ENCODE measurements at regions not wholly inside any gene's neighbourhood (a gene's known extent, or its start where the extent isn't known, plus 50 kb on each side); places are given as distances from the start of the nearest gene placed in this dataset.

- no peak for TF ChIP-seq NANOG (IDR thresholded peaks at IDR 0.05; ENCODE audit: insufficient read depth, low read depth, low read length, poor library complexity, severe bottlenecking)
- no peak for TF ChIP-seq ZNF274 (IDR thresholded peaks at IDR 0.05; ENCODE audit: borderline replicate concordance, extremely low read depth, low read length)
- TF ChIP-seq SAP30 (IDR thresholded peaks at IDR 0.05; ENCODE audit: insufficient read depth, insufficient replicate concordance, low read length), result no peak
- TF ChIP-seq ASH2L (IDR thresholded peaks at IDR 0.05; ENCODE audit: low read length), result no peak
- TF ChIP-seq PHF8 (conservative IDR thresholded peaks at IDR 0.05; ENCODE audit: low read depth, low read length), result no peak
- no peak for TF ChIP-seq SIX5 (IDR thresholded peaks at IDR 0.05; ENCODE audit: low read depth, low read length)
- TF ChIP-seq TBP (IDR thresholded peaks at IDR 0.05; ENCODE audit: low read depth, low read length), result no peak
- no peak for TF ChIP-seq POU5F1 (IDR thresholded peaks at IDR 0.05; ENCODE audit: low read depth, low read length)
- TF ChIP-seq SUZ12 (IDR thresholded peaks at IDR 0.05; ENCODE audit: low read length), result no peak
- no peak for TF ChIP-seq SRF (IDR thresholded peaks at IDR 0.05; ENCODE audit: low read depth, low read length)
- no peak for TF ChIP-seq RXRA (IDR thresholded peaks at IDR 0.05; ENCODE audit: insufficient read depth, low read depth, low read length)
Observed at GRCh38 chr3:72354486-72354885, 493.8 kb downstream of the SHQ1 start (continued).

Measured in H1 (cell line).